ENCODE measurements at regions not wholly inside any gene's neighbourhood (a gene's known extent, or its start where the extent isn't known, plus 50 kb on each side); places are given as distances from the start of the nearest gene placed in this dataset.

GRCh38 chr11:10633261-10633660 lies 60.3 kb downstream of the IRAG1 start:
- TF ChIP-seq CTCF (IDR thresholded peaks at IDR 0.05) (no peak), POLR2A (IDR thresholded peaks at IDR 0.05) (no peak)

All from testis (tissue), 2 donors.